HG02588 (cell line): ENCODE measurements at regions not wholly inside any gene's neighbourhood (a gene's known extent, or its start where the extent isn't known, plus 50 kb on each side); places are given as distances from the start of the nearest gene placed in this dataset.
"Not testable (repeated sequence)": the region's sequence is repeated elsewhere in the genome, so short reads cannot be mapped to it uniquely, and the experiment has no call there.

Source experiments
- ATAC-seq: cut with Tn5 transposase; IDR thresholded peaks from one replicate; pipeline ENCODE4 v1.9.1; 2021; ENCODE audit warnings: mild to moderate bottlenecking, moderate library complexity; ENCODE audit not compliant: unreplicated experiment

DNA sequence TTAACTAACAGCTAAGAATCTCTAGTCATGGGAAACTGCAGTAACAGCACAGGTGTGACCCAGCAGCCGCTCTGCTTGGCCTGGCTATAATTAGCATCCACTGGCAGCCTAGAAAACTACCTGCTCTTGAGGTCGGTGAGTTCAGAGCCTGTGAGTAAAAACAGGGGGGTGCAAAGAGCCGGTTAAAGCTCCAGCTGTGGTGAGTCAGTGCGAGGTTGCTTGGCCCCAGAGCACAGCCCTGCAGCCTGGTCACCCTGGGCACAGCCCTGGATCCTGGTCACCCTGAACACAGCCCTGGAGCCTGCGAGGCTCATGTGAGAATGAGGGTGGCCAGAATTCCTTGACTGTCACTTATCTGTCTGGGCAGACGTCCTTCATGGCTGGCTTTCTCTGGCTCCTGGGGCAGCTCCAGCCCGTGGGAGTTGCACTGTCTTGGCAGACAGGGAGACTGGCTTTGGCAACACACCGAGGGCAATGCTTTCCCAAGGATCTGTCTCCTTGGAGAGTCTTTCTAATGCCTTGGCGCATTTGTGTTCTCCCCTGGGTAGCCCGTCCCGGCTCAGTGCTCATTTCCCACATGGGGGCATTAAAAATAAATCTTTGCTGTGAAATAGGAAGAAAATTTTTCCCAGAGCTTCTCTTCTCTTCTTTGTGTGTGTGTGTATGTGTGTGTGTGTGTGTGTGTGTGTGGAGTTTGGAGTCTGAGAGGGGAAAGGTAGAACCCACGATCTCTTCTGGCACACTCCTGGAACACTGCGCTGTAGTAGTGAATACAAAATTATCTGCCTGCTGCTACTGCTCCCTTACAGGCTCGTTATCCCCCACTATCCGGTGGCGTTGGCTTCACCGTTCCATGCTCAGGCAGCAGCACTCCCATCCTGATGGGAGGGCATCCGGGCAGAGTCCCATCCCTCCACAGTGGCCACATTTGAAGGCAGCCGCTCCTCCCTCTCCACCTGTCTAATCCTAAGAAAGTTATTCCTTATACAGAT, 250.2 kb upstream of the MEX3C start:
- ATAC-seq = no peak

DNA sequence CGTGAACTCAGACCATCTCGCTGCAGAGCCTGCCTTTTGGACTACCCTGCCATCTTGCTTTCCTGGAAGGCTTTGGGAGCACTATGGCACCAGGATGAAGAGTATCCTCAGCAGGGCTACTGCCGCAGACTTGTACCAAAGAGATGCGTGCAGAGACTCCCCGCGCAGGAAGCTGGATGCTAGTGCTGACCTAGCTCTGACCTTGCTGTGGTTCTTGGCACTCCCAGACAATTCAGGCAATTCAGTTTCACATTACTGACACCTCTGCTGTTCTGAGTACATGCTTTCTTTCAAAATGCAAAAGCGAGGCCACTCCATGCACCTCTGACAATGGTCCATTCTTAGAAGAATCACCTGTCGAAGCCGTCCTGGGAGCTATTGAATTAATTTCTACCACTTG, 251.5 kb upstream of the MEX3C start:
- ATAC-seq = no peak

DNA sequence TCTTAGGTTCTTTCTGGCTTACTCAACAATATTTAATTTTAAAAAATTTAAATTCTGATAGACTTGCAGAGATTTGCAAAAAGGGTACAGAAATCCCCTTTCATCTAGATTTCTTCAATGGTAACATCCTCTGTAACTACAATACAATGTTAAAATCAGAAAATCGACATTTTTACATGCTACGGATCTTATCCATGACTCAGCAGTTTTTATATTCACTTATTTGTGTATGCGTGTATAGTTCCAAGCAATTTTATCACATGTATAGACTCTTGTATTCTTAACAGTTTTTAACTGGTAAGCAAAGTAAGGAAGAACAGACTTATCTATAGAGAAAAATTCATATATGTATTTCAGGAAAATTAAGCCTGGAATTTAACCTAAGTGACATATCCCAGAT, 256.1 kb upstream of the MEX3C start:
- no peak for ATAC-seq

DNA sequence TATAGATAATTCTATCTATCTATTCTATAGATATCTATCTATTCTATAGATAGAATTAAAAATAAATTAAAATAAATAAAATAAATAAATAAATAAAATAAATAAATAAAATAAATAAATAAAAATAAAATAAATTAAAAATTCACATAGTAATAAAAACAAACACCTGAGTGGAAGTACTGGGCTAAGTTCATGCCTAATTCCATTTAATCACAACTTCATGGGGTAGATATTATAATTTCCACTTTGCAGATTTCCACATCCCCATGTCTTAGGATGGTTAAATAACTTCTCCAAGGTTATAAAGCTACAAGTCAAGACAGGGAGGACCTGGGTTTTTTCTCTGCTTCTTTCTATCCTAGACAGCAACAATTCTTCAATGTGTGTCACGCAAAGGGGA, 261.4 kb upstream of the MEX3C start:
- no peak for ATAC-seq

DNA sequence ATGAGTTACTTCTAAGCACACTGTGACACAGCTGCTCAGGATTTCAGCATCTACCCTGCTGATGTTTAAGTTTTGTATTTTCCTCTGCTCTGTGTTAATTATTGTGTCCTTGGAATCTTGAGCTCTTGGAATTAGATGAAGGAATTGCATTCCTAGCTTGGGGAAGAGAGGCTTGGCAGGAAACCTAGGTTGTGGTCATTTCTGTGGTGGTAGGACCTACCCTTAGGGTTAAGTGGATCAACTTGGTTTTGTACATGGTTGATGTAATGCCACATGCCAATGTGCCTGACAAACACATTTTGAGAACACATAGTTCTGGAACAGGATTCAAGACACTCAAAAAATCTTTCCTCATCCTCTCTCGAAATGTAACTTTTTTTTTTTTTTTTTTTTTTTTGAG, 264.5 kb upstream of the MEX3C start:
- no peak for ATAC-seq

DNA sequence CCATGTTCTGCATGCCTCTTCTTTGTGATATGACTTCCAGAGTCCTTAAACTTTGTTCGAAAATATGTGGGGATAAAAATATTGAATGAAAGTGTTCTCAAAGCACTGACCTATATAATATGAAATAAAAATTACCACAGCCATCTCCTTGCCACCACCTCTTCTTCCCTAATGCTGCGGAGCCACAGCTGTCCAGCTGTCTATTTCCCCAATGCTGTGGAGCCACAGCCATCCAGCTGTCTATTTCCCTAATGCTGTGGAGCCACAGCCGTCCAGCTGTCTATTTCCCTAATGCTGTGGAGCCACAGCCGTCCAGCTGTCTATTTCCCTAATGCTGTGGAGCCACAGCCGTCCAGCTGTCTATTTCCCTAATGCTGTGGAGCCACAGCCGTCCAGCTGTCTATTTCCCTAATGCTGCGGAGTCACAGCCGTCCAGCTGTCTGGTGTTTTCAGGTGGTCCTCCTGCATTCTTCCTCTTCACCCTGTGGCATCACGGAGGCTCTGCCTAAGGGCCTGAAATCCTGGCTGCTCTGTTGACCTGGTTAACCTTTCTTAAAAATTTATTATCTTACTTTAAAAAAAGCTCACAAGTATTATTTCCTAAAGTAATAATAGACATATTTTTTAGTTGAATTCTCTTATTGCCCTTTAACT, 266.1 kb upstream of the MEX3C start:
- no peak for ATAC-seq

DNA sequence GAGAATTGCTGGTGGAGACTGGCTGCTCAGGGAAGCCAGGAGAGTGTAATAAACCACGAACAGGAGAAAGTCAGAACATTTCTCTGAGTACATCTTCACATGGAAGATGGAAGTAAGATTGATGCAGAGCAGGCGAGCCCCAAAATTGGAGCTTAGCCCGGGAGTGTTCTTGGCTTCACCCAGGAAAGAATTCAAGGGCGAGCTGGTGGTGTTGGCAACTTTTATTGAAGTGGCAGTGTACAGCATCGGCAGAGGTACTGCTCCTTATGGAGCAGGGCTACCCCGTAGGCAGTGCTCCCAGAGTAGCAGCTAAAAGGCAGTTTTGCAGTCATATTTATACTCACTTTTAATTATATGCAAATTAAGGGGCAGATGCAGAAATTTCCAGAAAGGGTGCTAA, 281.4 kb upstream of the MEX3C start:
- ATAC-seq = no peak

DNA sequence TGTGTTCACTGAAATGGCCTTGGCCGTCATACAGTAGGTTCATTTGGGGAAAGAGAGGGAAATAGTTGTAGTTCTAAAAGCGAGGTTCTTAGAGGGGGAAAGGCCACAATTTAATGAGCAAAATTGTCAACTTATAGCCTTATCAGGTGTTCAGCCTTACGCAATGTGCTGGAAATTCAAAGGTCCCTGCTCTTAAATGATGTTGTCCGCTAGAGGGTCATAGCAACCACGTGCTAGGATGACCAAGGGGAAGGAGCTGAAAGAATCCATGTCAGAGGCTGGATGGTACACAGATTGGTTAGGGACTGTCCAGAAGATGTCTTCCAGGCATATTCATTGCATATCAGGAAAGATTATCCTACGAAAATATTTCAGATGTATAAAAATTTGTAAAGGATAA, 282.3 kb upstream of the MEX3C start:
- ATAC-seq = no peak

DNA sequence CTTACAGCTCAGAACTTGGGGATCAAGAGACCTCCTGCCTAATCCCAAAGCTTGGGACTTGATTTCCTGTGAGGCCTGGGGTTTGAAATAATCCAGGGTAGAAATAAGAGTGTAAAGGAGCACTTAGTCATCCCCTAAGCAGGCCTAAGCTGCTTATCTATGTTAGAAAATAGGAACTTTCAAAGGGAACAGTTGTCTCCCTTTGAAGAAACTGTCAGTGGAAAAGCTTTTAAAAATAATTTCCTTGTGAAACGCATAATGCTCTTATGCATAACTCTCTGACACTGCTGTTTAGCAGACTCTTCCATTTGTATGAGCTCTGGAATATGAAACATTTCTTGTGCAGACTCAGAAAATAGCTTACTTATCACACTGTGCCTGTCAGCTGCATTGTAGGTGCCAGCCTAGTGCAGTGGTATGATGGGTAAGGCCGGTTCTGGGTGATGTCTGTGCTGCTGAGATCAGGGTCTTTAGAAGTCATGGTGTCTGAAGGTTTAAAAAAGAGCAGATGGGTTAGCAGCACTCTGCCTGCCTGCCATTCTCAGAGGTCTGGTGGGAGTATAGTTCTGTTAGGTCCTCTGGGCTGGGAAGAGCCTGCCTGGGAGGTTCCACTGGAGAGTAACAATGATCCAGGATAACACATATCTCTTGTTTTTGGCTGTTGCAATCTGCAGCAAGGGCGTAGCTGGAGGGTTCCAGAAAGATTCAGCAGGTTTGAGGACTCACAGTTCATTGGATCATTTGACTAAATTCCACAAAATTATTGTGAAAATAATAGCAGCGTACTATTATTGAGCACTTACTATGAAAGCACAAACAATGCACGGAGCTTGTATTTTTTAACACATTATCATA, 283.2 kb upstream of the MEX3C start:
- ATAC-seq = no peak

DNA sequence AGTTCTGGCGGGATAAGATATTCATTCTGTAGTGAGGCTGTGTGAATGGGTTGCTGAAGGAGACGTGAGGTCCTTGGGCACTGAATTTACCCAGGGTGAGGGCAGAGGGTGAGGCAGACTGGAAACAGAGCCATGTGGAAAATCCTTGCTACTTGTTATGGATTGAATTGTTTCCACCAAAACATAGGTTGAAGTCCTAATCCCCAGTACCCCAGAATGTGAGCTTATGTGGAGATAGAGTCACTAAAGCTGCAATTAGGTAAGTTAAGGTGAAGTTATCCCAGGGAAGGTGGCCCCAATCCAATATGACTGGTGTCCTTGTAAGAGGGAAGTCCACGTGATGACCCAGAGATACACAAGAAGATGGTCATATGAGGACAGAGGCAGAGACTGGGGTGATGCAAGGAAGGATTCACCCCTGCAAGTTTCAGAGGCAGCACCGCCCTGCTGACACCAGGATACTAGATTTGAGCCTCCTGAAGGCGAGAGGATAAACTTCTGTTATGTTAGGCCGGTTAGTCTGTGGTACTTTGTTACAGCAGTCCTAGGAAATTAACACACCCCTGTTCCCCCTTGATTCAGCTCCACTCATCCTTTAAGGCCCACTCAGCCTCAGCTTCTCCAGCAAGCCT, 289.4 kb upstream of the MEX3C start:
- no peak for ATAC-seq

DNA sequence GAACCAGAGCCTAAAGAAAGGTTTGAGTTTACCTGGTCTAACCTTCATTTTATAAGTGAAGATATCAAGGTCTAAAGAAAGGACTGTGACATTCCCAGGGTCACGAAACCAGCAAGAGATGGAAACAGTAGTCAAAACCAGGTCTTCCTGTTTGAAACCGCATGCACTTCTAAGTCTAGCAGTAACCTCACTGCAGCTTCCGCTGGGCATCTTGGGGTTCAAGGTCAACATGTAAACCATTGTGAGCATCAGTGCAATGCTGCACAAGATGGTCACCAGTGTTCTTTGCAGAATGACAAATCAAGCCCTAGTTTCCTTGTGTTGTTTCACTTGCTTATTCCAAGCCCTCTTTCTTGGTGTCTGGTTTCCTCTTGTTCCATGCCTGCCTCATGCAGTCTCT, 292.9 kb upstream of the MEX3C start:
- no peak for ATAC-seq

DNA sequence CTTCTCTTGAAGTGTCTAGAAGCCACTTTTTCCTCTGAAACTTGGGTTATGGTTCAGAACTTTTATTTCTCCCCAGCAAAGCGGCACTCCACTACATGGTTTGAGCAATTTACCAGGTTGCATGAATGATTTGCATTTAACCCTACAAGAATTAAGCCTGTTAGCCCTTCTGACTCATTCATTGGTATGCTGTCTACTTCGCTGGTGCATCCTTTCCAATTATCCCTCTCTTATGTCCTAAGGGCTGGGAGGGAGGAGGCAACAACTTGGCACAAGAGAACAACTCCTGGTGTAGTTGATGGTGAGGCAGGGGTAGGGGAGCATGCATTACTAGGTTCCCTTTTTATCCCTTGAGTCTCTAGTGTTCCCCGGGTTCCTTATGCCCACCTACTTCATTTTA, 293.4 kb upstream of the MEX3C start:
- ATAC-seq = no peak

DNA sequence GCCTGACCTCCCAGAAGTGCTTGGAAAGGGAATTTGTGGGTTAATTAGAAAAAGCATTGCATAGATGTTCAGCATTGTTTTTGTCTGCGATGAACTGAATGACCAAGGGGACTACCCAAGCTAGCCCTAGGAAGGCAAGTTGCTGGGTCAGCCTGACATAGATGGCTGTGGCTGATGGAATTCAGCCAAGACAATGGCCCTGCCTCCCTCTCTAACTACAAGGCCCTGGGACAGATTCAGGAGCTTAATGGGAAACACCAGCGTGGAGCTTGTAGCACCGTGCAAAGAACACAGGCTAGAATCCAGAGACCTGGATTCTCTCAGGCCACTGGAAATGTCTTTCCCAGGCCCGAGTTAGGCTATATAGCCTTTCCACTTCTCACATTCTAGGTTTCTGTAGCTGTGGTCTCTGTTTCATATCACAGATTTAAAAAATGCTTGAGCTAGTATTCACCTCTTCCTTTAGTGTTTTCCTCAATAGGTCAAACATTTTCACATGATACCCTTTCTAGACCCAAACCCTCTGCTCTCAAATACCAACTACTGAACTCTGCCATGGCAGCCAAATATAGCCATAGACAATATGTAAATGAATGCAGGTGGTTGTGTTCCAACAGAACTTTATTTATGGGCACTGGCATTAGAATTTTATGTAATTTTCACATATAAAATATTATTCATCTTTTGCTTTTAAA, 294.3 kb upstream of the MEX3C start:
- ATAC-seq = no peak

DNA sequence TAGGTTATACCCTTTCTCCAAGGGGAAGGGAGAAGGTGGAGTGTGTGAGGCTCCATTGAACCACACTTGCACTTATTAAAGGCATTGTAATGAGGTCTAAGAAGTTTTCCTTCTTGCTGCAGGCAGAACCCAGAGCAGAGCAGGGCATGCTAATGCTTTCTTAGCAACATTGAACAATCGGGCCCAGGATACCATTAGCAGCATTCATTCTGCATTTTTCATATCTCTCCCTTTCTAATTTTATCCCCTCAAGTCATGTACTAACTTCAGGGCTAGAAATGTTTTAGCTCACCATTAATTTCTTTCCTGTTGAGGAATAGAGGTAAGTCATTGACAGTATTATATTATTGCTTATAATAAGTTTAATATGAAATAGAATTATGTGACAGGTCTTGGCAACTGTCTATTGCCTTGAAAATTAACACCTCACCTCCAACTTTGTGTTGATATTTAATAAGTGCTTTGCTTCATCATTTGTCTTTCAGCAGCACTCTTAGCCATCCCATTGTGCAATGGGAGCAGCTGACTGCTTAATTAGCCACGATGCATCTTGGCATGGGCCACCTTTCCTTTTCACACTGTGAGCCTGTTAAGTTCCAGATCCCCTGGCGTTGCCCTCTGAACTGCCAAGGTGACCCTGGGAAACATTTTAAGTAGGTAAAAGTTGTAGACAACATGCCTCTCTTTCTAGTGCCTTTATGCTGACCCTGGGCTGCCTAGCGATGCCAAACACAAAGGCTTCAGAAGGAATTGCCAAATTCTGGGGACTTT, 300.8 kb upstream of the MEX3C start:
- ATAC-seq = no peak

DNA sequence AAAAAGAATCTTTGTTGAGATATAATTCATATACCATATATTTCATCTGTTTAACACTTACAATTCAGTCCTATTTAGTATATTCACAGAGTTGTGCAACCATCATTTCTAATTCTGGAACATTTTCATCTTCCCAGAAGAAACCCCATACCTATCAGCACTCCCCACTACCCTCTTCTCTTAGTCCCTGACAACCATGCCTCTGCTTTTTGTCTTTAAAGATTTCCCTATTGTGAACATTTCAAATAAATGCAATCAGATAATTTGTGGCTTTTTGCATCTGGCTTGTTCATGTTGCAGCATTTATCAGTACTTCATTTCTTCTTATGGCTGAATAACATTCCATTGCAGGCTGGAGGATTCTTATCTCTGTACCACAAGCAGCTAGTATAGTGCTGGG, 305.9 kb upstream of the MEX3C start:
- ATAC-seq = no peak

DNA sequence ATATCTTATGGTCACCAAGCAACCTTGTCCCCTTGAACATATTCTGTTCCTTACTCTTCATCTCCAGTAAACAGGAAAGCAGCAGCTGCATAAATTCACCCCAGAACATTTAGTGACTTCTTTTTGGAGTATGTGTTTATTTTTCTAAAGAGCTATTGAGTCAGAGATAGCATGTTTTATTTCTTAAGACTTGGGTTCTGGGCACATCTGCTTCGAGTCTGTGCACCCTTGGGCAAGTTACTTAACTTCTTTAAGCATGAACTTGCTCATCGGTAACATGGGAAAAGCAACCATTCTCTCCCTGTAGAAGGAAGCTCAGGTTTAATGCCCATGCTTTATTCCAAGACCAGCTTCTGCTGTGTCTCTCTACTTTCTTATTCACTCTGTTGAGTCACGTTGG, 309.3 kb upstream of the MEX3C start:
- ATAC-seq = no peak

DNA sequence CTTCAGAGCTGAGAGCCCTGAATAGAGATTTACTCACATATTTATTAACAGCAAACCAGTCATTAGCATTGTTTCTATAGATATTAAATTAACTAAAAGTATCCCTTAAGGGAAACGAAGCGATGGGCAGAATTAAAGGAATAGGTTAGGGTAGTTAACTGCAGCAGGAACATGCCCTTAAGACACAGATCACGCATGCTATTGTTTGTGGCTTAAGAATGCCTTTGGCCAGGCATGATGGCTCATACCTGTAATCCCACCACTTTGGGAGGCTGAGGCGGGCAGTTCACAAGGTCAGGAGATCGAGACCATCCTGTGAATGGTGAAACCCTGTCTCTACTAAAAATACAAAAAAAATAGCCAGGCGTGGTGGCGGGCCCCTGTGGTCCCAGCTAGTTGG, 310.9 kb upstream of the MEX3C start:
- ATAC-seq = not testable (repeated sequence)

DNA sequence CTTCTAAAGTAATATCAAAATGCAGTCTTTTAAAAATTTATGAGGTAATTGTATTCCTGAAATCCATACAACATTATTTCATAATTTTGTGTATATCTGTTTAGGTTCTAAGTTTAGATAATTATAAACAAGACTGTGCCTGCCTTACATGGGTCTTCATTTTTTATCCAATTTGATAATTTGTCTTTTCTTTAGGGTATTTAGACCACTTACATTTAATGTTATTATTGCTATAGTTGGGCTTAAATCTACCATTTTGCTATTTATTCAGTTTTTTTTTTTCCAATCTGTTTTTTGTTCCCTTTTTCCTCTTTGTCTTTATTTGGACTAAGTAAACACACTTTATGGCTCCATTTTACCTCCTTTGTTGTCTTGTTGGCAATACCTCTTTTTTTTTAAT, 312.5 kb upstream of the MEX3C start:
- ATAC-seq = no peak

DNA sequence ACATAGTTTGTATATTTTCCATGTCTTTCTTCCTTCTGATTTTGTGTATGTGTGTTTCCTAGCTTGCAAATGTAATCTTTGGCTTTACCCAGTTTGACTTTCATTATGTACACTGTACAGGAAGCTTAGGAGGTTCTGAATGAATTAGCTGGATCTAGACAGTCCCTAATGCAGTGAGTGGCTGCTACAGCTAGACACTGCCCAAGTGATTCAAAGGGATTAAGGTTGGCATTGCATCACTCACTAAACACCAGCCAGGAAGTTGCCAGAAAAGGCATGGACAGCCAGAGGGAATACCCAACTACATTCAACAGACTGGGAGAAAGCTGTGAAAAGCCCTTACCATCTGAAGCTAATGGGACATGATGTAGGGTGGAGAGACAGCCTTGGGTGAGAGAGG, 316.0 kb upstream of the MEX3C start:
- ATAC-seq = no peak

DNA sequence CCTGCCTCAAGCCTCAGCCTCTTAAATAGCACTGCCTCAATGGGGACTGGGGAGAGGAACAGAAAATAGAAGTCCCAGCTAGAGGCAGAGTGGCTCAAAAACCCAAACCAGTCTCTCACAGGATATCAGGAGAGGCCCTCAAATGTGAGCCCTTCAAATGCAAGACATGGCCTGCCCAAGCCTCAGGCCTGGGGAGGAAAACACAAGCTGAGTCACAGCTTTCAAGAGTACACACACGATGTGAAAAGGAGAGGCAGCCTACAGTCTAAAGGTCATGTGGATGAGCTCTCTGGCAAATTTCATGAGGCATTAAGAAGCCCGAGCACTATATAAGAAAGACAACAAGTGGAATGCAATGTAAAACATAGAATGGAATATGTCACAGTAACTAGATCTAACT, 316.6 kb upstream of the MEX3C start:
- ATAC-seq = no peak
